Sigmoid colon (tissue), 4 donors: ENCODE measurements at regions not wholly inside any gene's neighbourhood (a gene's known extent, or its start where the extent isn't known, plus 50 kb on each side); places are given as distances from the start of the nearest gene placed in this dataset.

ENCODE experiments used
- CTCF ChIP-seq, 4 experiments: fragments of 450-650 bp in 3 of 4; fragments of 200-600 bp in 1 of 4; IDR thresholded peaks; one replicate each; pipeline ENCODE4 v1.5.1; 2016 to 2019; ENCODE audit warnings: antibody characterized with exemption in 4 of 4, mild to moderate bottlenecking in 3 of 4, moderate library complexity in 2 of 4
- EP300 ChIP-seq, 4 donors: sonication (generic); formaldehyde crosslinking; IDR thresholded peaks; one replicate each; pipeline ENCODE4 v1.6.1; 2017; ENCODE audit warnings: antibody characterized with exemption in 4 of 4
- POLR2A ChIP-seq, 2 donors: fragments of 450-650 bp; IDR thresholded peaks; one replicate each; pipeline ENCODE4 v1.6.1; 2016; ENCODE audit warnings: antibody characterized with exemption in 2 of 2, mild to moderate bottlenecking in 2 of 2, moderate library complexity in 2 of 2
- POLR2AphosphoS5 ChIP-seq, 4 donors: sonication (generic); formaldehyde crosslinking; IDR thresholded peaks; one replicate each; pipeline ENCODE4 v1.6.1; 2017; ENCODE audit warnings: antibody characterized with exemption in 4 of 4

- TF ChIP-seq CTCF (IDR thresholded peaks at IDR 0.05) = no peak
- no peak for TF ChIP-seq POLR2AphosphoS5 (IDR thresholded peaks at IDR 0.05)
- no peak for TF ChIP-seq POLR2A (IDR thresholded peaks at IDR 0.05)
- no peak for TF ChIP-seq EP300 (IDR thresholded peaks at IDR 0.05)
These were observed 178.9 kb downstream of the SREK1 start for GRCh38 chr5:66322786-66323528.
